Suppressor macrophage (primary cell): ENCODE measurements at regions not wholly inside any gene's neighbourhood (a gene's known extent, or its start where the extent isn't known, plus 50 kb on each side); places are given as distances from the start of the nearest gene placed in this dataset.
A peak's percentile ranks its signal among the peaks of the same experiment; 100 is the strongest.

Experiments
- DNase-seq, 4 experiments: peaks; one replicate each; pipeline ENCODE4 v3.0.0-alpha.2; 2020 to 2022

GRCh38 chr17:52357854-52358253, 199.3 kb upstream of the CA10 start:
- no peak for DNase-seq

DNA sequence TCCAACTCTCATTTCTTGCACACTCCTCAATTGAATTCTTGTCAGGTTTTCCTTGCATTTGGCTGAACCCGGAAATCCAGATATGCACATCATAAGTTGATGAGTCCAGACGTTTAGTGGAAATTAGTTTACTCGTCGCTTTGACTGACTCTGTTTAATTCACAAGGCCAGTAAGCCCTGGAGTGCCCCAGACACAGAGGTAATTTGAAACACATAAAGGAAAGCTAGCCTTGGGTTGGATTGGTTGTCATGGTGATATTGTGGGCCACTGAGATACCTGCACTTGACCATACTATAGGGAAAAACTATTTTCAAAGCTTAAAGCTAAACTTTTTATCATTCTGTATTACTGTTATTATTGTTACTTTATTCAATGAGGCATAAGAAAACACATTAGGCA, 178.3 kb upstream of the CA10 start:
- DNase-seq = no peak

GRCh38 chr17:52306314-52306713, 147.8 kb upstream of the CA10 start:
- no peak for DNase-seq

GRCh38 chr17:52298881-52299280, 140.4 kb upstream of the CA10 start:
- no peak for DNase-seq

DNA sequence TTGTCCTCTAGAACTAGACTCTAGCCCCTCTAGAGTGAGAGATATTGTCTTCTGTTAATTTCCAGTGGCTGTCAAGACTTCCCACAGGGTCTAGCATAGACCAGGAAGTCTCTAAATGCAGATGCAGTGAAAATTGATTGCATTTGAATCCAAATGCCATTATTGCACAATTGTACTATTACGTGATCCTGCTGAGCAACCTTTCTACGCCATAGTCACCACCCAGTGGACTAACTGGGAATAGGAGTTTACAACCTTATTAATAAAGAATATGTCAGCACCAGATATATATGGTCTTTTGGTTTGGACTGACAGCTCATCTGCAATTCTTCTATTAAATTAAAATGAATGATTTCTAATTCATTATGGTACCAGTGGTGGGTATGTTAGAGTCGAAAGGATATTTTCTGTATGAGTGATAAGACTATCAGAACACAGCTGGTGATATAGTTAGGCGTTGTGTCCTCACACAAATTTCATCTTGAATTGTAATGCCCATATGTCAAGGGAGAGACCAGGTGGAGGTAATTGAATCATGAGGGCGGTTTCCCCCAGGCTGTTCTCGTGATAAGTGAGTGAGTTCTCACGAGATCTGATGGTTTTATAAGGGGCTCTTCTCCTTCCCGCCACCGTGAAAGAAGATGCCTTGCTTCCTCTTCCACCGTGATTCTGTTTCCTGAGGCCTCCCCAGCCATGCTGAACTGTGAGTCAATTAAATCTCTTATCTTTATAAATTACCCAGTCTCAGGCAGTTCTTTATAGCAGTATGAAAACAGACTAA, 138.9 kb upstream of the CA10 start:
- DNase-seq = peak in 2 of 4 experiments; percentile 5 to 22

DNA sequence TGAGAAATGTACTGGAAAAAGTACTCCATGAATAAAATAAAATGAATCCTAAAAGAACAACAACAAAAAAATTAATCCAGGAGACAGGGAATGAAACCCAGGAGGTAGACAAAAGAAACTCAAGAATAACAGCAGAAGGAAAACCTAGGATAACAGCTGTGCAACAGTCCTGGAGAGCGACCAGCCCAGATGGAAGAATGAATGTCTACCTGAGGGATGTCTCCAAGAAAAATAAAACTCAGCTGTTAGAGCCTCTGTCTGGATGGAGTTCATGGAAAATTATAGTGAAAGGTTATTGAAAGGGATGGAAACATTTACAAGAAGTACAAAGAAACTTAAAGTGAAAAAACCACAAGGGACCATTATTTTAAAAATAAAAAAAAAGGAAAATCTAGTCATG, 135.8 kb upstream of the CA10 start:
- DNase-seq = no peak

DNA sequence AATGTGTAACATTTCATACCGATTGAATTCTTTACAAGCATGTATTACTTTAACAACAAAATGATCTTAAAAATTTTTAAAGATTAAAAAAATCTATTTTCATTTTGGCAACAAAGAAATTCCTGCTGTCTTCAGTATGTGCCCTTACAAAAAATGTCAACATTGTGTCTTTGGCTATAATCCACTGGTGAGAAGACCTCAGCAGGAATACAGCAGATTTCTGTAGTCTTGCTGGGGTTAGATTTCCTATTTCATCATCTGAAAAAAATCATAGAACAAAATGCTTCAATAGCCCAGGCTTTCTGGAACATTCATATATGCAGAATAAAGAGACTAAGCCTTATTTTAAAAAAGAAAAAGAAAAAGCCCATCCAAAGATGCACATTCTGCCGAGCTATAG, 129.1 kb upstream of the CA10 start:
- DNase-seq = no peak

GRCh38 chr17:52283872-52284271, 125.4 kb upstream of the CA10 start:
- no peak for DNase-seq

GRCh38 chr17:52276381-52277008, 118.0 kb upstream of the CA10 start:
- DNase-seq = no peak

DNA sequence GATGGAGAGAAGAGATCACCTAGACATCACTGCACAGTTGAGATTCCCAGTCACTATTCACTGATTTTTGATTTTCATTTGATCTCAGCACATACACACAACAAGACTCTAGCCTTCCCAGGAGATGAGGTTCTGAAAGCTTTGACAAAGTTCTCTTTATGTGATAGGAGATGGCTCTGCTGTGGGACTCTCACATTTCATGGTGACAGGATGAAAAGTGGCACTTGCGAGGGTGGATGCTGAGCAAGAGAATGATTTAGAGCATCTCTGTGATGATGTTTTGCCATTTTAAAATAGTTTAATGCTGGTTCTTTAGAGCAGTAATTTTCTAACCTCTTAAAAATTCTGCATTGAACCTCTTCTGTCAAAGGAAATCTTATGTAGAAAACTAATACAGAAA, 113.3 kb upstream of the CA10 start:
- DNase-seq = no peak

GRCh38 chr17:52255347-52255746, 96.8 kb upstream of the CA10 start:
- no peak for DNase-seq

DNA sequence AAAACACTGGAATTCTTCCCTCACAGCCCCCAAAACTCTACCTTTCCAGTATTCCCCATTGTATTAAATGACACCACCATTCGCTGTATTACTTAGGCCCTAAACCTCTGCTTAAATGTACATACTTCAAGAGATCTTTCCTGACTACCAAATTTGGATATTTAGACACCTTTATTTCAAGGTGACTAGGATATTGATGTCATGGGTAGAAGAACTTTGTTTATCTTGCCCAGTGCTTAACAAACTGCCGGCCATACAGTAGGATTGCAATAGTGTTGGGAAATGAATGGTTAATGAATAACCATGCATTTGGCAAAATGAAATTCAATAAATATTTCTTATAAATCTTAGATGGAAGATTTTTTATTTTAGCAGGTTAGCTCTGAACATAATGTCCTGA, 86.2 kb upstream of the CA10 start:
- DNase-seq = no peak

- DNase-seq = no peak
Measured at GRCh38 chr17:52242268-52242667, 83.8 kb upstream of the CA10 start.

DNA sequence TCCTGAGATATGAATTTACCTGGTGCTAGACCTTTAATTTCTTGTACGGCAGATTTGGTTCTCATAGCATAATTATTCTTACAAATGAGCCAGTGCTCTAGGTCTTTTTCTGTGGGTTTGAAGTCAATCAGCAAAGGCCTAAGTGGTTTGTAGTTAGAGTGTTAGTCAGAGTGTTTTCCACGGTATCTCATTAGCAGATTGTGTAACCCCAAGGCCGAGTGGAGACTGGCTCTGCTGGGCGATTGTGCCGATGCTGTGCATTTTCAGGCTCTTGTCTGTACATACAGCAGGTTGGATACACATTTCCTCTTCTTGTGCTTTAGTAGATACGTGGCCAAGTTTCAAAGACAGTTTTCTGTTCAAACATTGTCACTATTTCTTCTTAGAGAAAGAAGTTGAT, 78.6 kb upstream of the CA10 start:
- DNase-seq = no peak

DNA sequence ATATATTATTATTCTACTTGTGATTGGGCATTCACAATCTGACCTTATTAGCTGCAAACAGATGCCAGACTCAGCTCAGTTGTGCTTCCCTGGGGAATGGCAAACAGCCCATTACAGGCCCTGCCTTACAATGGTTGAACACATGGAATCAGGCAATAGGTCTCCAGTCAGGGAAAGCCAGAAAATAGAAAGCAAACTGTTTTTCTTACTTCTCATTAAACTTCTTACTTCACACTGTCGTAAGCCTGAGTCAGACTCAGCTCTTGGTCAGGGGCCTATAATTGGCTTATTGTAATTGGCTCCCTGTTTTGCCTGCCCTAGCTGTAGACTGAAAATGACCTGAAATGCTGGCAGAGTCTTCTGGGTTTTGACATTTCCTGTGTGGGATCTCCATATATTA, 77.0 kb upstream of the CA10 start:
- DNase-seq = no peak

GRCh38 chr17:52233632-52234031, 75.1 kb upstream of the CA10 start:
- no peak for DNase-seq

- no peak for DNase-seq
Measured at GRCh38 chr17:52233176-52233575, 74.7 kb upstream of the CA10 start.

DNA sequence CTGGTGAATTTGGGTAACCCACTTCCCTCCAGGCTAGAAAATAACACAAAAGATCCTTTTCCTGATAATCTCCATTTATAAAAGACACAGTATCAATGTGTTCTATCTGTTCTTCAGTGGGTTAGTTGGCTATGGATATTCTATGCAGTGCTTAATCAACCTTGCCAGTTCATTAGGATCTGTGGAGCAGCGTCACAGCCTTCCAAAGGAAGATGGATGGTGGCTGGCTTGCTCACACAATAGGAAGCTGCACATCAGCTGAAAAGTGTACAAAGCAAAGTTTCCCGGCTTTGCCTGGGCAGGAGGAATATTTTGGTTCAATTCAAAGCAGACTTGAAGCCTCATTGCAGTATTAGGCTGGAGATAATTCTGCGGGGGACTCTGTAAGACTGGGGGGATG, 70.3 kb upstream of the CA10 start:
- DNase-seq = no peak

DNA sequence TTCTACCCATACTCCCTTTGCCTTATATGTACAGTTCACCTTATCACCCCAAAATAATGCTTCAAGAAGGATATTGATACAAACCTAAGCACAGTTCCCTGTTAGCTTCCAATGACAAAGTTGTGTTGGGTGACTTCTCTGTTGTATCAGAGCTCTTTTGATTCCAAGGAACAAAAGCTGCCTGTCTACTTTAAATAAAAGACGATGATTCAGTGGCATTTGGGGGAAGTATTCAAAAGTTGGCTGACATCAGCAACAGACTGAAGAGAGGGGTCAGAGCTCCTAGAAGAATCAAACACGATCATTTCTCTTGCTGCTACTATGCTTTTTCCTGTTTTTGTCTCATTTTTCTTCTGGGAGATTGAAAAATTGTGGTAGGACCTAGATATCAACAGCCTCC, 69.4 kb upstream of the CA10 start:
- no peak for DNase-seq

DNA sequence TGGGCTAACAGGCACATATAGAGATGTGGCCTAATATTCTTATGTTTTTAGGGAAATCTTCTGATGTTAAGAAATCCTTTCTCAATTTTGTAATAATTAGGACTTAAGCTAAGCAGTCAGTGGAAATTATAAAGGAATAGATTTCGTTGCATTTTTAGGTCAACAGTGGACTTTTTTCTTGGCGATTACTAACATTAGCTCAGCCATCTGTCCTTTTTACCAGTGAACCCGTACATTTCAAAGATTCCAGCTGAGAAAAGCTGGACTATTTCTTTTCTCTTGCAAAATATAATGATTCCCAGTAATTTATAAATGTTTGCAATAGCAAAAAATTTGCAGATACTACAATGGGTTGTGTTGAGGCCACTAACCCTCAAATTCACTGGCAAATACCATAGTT, 54.9 kb upstream of the CA10 start:
- DNase-seq = no peak

DNA sequence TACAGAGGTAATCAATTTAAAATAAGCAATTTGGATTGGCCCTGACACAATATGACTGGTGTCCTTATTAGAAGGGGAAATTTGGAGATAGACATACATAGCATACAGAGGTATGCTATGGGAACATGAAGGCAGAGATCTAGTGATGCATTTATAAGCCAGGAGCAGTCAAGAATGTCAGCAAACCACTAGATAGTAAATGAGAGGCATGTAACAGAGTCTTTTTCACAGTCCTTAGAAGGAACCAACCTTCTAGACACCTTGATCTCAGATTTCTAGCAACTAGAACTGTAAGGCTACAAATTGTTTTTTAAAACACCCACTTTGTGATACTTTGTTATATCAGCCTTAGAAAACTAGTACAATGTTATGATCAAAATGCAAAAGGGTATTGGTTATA, 54.3 kb upstream of the CA10 start:
- DNase-seq = no peak

- DNase-seq = no peak
Measured at GRCh38 chr17:52209507-52209906, 51.0 kb upstream of the CA10 start.
